K562 (cell line): ENCODE measurements at regions not wholly inside any gene's neighbourhood (a gene's known extent, or its start where the extent isn't known, plus 50 kb on each side); places are given as distances from the start of the nearest gene placed in this dataset.

ENCODE experiments used
- ATAC-seq: fragments of 200-7000 bp; cut with Tn5 transposase; 3 replicates; pipeline ENCODE4 v1.9.1; 2020; ENCODE audit warnings: moderate library complexity
- BruUV-seq: library from RNA; stranded (reverse); fragments of 400-500 nt; replicated peaks from 2 replicates; lab custom pipeline; 2021; lab: Mats Ljungman, UMichigan
- CTCF ChIA-PET: fragments of 300-600 bp; formaldehyde crosslinking; extraction: SDS; loops from one replicate; lab custom pipeline; 2021; ENCODE audit warnings: low intra/inter-chr PET ratio; lab: Yijun Ruan, JAX
- POLR2A ChIA-PET: fragments of 300-600, 350-650 bp; sonication (Branson Sonifier 250); formaldehyde crosslinking; extraction: SDS; loops from one replicate; lab custom pipeline; 2021; ENCODE audit warnings: antibody characterized with exemption, inconsistent platforms; lab: Yijun Ruan, JAX
- DNase-seq, 4 experiments: peaks; one replicate each; pipeline versions ENCODE4 v3.0.0 to v3.0.0-alpha.2; 2011 to 2018; ENCODE audit warnings: low spot score in 3 of 4, mixed read lengths in 3 of 4; ENCODE audit errors: extremely low read depth in 1 of 4
- FAIRE-seq: peaks from 2 replicates; lab custom pipeline; 2011; peaks lifted over from hg19 to GRCh38; lab: Jason Lieb, UNC
- H2AFZ ChIP-seq: 2 replicates; pipeline ENCODE4 v1.6.0; 2011; ENCODE audit warnings: low read depth, low read length, control low read depth, inconsistent platforms
- H3K27ac ChIP-seq: fragments of 200-600 bp; 3 replicates; pipeline ENCODE4 v1.8.0; 2011; ENCODE audit warnings: low read depth, mild to moderate bottlenecking, control low read depth, inconsistent platforms, low read length, moderate library complexity, mixed read lengths; ENCODE audit errors: extremely low read depth
- H3K27me3 ChIP-seq, 2 experiments: fragments of 300-600 bp in 1 of 2; 2 replicates in 1 of 2; 3 replicates in 1 of 2; pipeline versions ENCODE4 v1.6.0 to v1.8.0; 2011; ENCODE audit warnings: inconsistent platforms in 2 of 2, low read length in 2 of 2, mild to moderate bottlenecking in 1 of 2, mixed read lengths in 1 of 2, moderate library complexity in 1 of 2; ENCODE audit not compliant: control insufficient read depth in 2 of 2, insufficient read depth in 2 of 2
- H3K36me3 ChIP-seq: fragments of 300-600 bp; 3 replicates; pipeline ENCODE4 v1.8.0; 2011; ENCODE audit warnings: mild to moderate bottlenecking, low read length, inconsistent platforms; ENCODE audit not compliant: control insufficient read depth, insufficient read depth
- H3K4me1 ChIP-seq, 2 experiments: fragments of 200-600 bp in 1 of 2; replicated peaks in 1 of 2; 2 replicates in 1 of 2; 3 replicates in 1 of 2; pipeline versions ENCODE4 v1.5.1 to v1.8.0; 2011; ENCODE audit warnings: inconsistent platforms in 2 of 2, low read length in 2 of 2, mild to moderate bottlenecking in 1 of 2, mixed read lengths in 1 of 2, moderate library complexity in 1 of 2; ENCODE audit not compliant: control insufficient read depth in 2 of 2, insufficient read depth in 2 of 2
- H3K4me2 ChIP-seq: 2 replicates; pipeline ENCODE4 v1.6.1; 2011; ENCODE audit warnings: low read length, control low read depth, inconsistent platforms, mixed read lengths; ENCODE audit not compliant: insufficient read depth
- H3K4me3 ChIP-seq: fragments of 200-600 bp; sonication (generic), shearing (Covaris generic); 2 replicates; pipeline ENCODE4 v1.5.1; 2016; ENCODE audit warnings: control low read depth, inconsistent platforms
- H3K79me2 ChIP-seq: fragments of 200-600 bp; 3 replicates; pipeline ENCODE4 v1.8.0; 2011; ENCODE audit warnings: low read length, inconsistent platforms; ENCODE audit not compliant: control insufficient read depth, insufficient read depth
- H3K9ac ChIP-seq, 2 experiments: 2 replicates each; pipeline versions ENCODE4 v1.6.0 to v1.6.1; 2011; ENCODE audit warnings: low read depth in 2 of 2, low read length in 2 of 2, control low read depth in 1 of 2, inconsistent platforms in 1 of 2, mild to moderate bottlenecking in 1 of 2, mixed read lengths in 1 of 2; ENCODE audit not compliant: insufficient read depth in 1 of 2
- H3K9me1 ChIP-seq: one replicate; pipeline ENCODE4 v1.6.0; 2011; ENCODE audit warnings: inconsistent platforms, mild to moderate bottlenecking, low read length, moderate library complexity; ENCODE audit not compliant: control insufficient read depth, insufficient read depth
- H3K9me3 ChIP-seq: replicated peaks from 2 replicates; pipeline ENCODE4 v1.5.1; 2011; ENCODE audit warnings: low read depth, low read length, inconsistent platforms; ENCODE audit not compliant: control insufficient read depth, insufficient read depth
- H4K20me1 ChIP-seq: replicated peaks from 2 replicates; pipeline ENCODE4 v1.6.1; 2011; ENCODE audit warnings: low read length, inconsistent platforms, mixed read lengths; ENCODE audit not compliant: control insufficient read depth, insufficient read depth
- BMI1 ChIP-seq: fragments of 150-350 bp; IDR thresholded peaks from 2 replicates; pipeline ENCODE4 v1.6.1; 2014; ENCODE audit warnings: low read length
- GATAD2A ChIP-seq: fragments of 450-650 bp; IDR thresholded peaks from 2 replicates; pipeline ENCODE4 v1.6.1; 2017
- SOX6 ChIP-seq: fragments of 450-650 bp; IDR thresholded peaks from 2 replicates; pipeline ENCODE4 v1.6.1; 2014; ENCODE audit warnings: mild to moderate bottlenecking
- WHSC1 ChIP-seq: IDR thresholded peaks from one replicate; pipeline ENCODE4 v1.6.1; 2012; ENCODE audit warnings: low read length, control low read depth, inconsistent platforms
- ZNF140 ChIP-seq: fragments of 250-450 bp; sonication (Bioruptor Pico); IDR thresholded peaks from 2 replicates; pipeline ENCODE4 v1.8.0; 2021; ENCODE audit warnings: moderate library complexity, mild to moderate bottlenecking, inconsistent platforms
- in situ Hi-C: fragments of 300-500 bp; cut with MboI; formaldehyde crosslinking; loops from 4 replicates; pipeline ENCODE4 v1.15.0; 2018; ENCODE audit warnings: inconsistent platforms, mixed read lengths
- intact Hi-C: fragments of 100-400 bp; cut with micrococcal nuclease; formaldehyde crosslinking; loops from 2 replicates; pipeline ENCODE4 v1.14.2; 2022
- TF ChIP-seq, protein P1 (sequence below), 2 experiments: IDR thresholded peaks in 1 of 2; conservative IDR thresholded peaks in 1 of 2; 2 replicates each; pipeline ENCODE4 v1.6.1; 2016; ENCODE audit warnings: low read depth in 2 of 2, mild to moderate bottlenecking in 1 of 2, missing compliant biosample characterization in 1 of 2, missing genetic modification characterization in 1 of 2, moderate library complexity in 1 of 2
- TF ChIP-seq, protein P2 (sequence below), 2 experiments: fragments of 450-650 bp; IDR thresholded peaks; 2 replicates each; pipeline ENCODE4 v1.6.1; 2016
- TF ChIP-seq, protein P3 (sequence below), 3 experiments: fragments of 200-800 bp in 1 of 3; sonication (Bioruptor generic) in 1 of 3; sonication (generic) in 1 of 3; formaldehyde crosslinking in 1 of 3; IDR thresholded peaks; 2 replicates each; pipeline versions ENCODE4 v1.6.1 to v1.8.0; 2016 to 2022; ENCODE audit warnings: mild to moderate bottlenecking in 2 of 3, missing compliant biosample characterization in 2 of 3, missing genetic modification characterization in 2 of 3, missing genetic modification reagents in 1 of 3
- TF ChIP-seq, protein P4 (sequence below): IDR thresholded peaks from 2 replicates; pipeline ENCODE4 v1.6.1; 2016; ENCODE audit warnings: missing genetic modification characterization, missing compliant biosample characterization
- TF ChIP-seq, protein P5 (sequence below), 2 experiments: fragments of 150-350 bp in 1 of 2; IDR thresholded peaks; 2 replicates each; pipeline ENCODE4 v1.6.1; 2012 to 2016; ENCODE audit warnings: low read depth in 2 of 2, low read length in 2 of 2, mild to moderate bottlenecking in 1 of 2, moderate library complexity in 1 of 2

DNA sequence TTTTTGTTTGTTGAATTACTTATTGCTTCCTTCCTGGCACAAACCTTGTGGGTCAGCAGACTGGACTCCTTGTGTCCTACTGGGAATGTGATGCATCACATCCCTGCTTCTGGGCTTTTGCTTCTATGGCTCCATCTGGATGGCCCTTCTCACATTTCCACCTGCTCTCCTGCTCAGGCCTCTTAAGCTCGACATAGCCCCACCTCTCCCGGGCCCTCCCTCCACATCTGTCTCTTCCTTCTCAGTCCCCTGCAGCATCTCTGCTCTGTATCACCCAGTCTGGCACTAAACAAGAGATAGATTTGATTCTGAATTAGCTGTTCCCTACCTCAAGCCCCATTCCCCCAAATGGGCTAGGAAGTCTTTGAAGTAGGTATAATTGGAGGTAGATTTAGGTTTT is 356.8 kb downstream of the DHX35 start (continued):
- TF ChIP-seq, protein P1, sequence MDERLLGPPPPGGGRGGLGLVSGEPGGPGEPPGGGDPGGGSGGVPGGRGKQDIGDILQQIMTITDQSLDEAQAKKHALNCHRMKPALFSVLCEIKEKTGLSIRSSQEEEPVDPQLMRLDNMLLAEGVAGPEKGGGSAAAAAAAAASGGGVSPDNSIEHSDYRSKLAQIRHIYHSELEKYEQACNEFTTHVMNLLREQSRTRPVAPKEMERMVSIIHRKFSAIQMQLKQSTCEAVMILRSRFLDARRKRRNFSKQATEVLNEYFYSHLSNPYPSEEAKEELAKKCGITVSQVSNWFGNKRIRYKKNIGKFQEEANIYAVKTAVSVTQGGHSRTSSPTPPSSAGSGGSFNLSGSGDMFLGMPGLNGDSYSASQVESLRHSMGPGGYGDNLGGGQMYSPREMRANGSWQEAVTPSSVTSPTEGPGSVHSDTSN (CRISPR knock-in tag; IDR thresholded peaks at IDR 0.05; ENCODE audit: low read depth): no peak
- TF ChIP-seq, protein P1 (tag; conservative IDR thresholded peaks at IDR 0.05; ENCODE audit: low read depth): no peak
- TF ChIP-seq BMI1: no peak
- no peak for TF ChIP-seq WHSC1
- TF ChIP-seq GATAD2A: no peak

- in situ Hi-C loops (no loop called here), intact Hi-C loops (no loop called here)
- ChIA-PET CTCF (no interaction called here), POLR2A (no interaction called here)
- Histone ChIP-seq H4K20me1 (no peaks in the 10 kb centered on the region), H3K27me3 (no peaks in the 10 kb centered on the region), H3K4me1 (no peaks in the 10 kb centered on the region), H3K9me3 (no peaks in the 10 kb centered on the region), H2AFZ (no peak overlapping the region), H3K9me1 (no peaks in the 10 kb centered on the region), H3K9ac (no peak overlapping the region), H3K4me2 (no peak overlapping the region), H3K27ac (no peak overlapping the region), H3K79me2 (no peaks in the 10 kb centered on the region), H3K36me3 (no peaks in the 10 kb centered on the region), H3K4me3 (no peak overlapping the region)
- ATAC-seq (no peak), DNase-seq (no peak), FAIRE-seq (no peak)
- no peak for TF ChIP-seq SOX6
- TF ChIP-seq, protein P2, sequence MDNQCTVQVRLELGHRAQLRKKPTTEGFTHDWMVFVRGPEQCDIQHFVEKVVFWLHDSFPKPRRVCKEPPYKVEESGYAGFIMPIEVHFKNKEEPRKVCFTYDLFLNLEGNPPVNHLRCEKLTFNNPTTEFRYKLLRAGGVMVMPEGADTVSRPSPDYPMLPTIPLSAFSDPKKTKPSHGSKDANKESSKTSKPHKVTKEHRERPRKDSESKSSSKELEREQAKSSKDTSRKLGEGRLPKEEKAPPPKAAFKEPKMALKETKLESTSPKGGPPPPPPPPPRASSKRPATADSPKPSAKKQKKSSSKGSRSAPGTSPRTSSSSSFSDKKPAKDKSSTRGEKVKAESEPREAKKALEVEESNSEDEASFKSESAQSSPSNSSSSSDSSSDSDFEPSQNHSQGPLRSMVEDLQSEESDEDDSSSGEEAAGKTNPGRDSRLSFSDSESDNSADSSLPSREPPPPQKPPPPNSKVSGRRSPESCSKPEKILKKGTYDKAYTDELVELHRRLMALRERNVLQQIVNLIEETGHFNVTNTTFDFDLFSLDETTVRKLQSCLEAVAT (IDR thresholded peaks at IDR 0.05): no peak
- TF ChIP-seq ZNF140: no peak
- TF ChIP-seq, protein P3, sequence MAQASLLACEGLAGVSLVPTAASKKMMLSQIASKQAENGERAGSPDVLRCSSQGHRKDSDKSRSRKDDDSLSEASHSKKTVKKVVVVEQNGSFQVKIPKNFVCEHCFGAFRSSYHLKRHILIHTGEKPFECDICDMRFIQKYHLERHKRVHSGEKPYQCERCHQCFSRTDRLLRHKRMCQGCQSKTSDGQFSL (CRISPR knock-in tag; IDR thresholded peaks at IDR 0.05): no peak
- TF ChIP-seq, protein P3 (tag; IDR thresholded peaks at IDR 0.05): no peak
- TF ChIP-seq, protein P4, sequence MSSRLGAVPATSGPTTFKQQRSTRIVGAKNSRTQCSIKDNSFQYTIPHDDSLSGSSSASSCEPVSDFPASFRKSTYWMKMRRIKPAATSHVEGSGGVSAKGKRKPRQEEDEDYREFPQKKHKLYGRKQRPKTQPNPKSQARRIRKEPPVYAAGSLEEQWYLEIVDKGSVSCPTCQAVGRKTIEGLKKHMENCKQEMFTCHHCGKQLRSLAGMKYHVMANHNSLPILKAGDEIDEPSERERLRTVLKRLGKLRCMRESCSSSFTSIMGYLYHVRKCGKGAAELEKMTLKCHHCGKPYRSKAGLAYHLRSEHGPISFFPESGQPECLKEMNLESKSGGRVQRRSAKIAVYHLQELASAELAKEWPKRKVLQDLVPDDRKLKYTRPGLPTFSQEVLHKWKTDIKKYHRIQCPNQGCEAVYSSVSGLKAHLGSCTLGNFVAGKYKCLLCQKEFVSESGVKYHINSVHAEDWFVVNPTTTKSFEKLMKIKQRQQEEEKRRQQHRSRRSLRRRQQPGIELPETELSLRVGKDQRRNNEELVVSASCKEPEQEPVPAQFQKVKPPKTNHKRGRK: no peak
- TF ChIP-seq, protein P5, sequence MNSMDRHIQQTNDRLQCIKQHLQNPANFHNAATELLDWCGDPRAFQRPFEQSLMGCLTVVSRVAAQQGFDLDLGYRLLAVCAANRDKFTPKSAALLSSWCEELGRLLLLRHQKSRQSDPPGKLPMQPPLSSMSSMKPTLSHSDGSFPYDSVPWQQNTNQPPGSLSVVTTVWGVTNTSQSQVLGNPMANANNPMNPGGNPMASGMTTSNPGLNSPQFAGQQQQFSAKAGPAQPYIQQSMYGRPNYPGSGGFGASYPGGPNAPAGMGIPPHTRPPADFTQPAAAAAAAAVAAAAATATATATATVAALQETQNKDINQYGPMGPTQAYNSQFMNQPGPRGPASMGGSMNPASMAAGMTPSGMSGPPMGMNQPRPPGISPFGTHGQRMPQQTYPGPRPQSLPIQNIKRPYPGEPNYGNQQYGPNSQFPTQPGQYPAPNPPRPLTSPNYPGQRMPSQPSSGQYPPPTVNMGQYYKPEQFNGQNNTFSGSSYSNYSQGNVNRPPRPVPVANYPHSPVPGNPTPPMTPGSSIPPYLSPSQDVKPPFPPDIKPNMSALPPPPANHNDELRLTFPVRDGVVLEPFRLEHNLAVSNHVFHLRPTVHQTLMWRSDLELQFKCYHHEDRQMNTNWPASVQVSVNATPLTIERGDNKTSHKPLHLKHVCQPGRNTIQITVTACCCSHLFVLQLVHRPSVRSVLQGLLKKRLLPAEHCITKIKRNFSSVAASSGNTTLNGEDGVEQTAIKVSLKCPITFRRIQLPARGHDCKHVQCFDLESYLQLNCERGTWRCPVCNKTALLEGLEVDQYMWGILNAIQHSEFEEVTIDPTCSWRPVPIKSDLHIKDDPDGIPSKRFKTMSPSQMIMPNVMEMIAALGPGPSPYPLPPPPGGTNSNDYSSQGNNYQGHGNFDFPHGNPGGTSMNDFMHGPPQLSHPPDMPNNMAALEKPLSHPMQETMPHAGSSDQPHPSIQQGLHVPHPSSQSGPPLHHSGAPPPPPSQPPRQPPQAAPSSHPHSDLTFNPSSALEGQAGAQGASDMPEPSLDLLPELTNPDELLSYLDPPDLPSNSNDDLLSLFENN (IDR thresholded peaks at IDR 0.05; ENCODE audit: low read depth in 2 of 2, low read length in 2 of 2): no peak
- no TSS peak for BruUV-seq
Measured at GRCh38 chr20:39312676-39313075, 350.5 kb downstream of the DHX35 start.
